Activated CD4-positive, alpha-beta T cell treated with anti-CD3 and anti-CD28 coated beads, Interleukin-2, amount 10 ng/mL, durations not matched to agents 7 days and 5 days (primary cell): ENCODE measurements at regions not wholly inside any gene's neighbourhood (a gene's known extent, or its start where the extent isn't known, plus 50 kb on each side); places are given as distances from the start of the nearest gene placed in this dataset.
"Not testable (repeated sequence)": the region's sequence is repeated elsewhere in the genome, so short reads cannot be mapped to it uniquely, and the experiment has no call there.

ENCODE experiments used
- CTCF ChIA-PET: fragments of 350-600 bp; sonication (Branson Sonifier 250); formaldehyde crosslinking; loops from one replicate; lab custom pipeline; 2021; ENCODE audit warnings: antibody characterized with exemption; lab: Charles Lee
- POLR2A ChIA-PET: fragments of 350-600 bp; sonication (Branson Sonifier 250); formaldehyde crosslinking; loops from one replicate; lab custom pipeline; 2021; ENCODE audit warnings: antibody characterized with exemption; lab: Charles Lee
- DNase-seq: peaks from one replicate; pipeline ENCODE4 v3.0.0-alpha.2; 2020
- H3K27ac Mint-ChIP-seq: one replicate; pipeline ENCODE4 v1.8.0; 2021; ENCODE audit warnings: mild to moderate bottlenecking, moderate library complexity, mixed read lengths
- H3K27me3 Mint-ChIP-seq: one replicate; pipeline ENCODE4 v1.8.0; 2021; ENCODE audit warnings: mixed read lengths
- H3K36me3 Mint-ChIP-seq: one replicate; pipeline ENCODE4 v1.8.0; 2021; ENCODE audit warnings: low read depth, mixed read lengths
- H3K4me1 Mint-ChIP-seq: one replicate; pipeline ENCODE4 v1.8.0; 2021; ENCODE audit warnings: mixed read lengths
- H3K4me3 Mint-ChIP-seq: one replicate; pipeline ENCODE4 v1.8.0; 2021; ENCODE audit warnings: mild to moderate bottlenecking, moderate library complexity, mixed read lengths
- H3K9me3 Mint-ChIP-seq: one replicate; pipeline ENCODE4 v1.8.0; 2021; ENCODE audit warnings: mixed read lengths

- DNase-seq, result no peak
- CTCF ChIA-PET, result no interaction called here
These were observed 668.0 kb upstream of the MBL2 start for GRCh38 chr10:53440601-53441000.

GRCh38 chr10:53439075-53439474, 666.5 kb upstream of the MBL2 start:
- POLR2A ChIA-PET, H3K27ac Mint-ChIP-seq, H3K4me1 Mint-ChIP-seq, DNase-seq, H3K36me3 Mint-ChIP-seq, H3K27me3 Mint-ChIP-seq, H3K9me3 Mint-ChIP-seq, H3K4me3 Mint-ChIP-seq, CTCF ChIA-PET: not testable (repeated sequence)

More at GRCh38 chr10:53440601-53441000, 668.0 kb upstream of the MBL2 start:
- peaks cover 3% of the 10 kb centered on the region for H3K9me3 Mint-ChIP-seq
- H3K27me3 Mint-ChIP-seq, result no peaks in the 10 kb centered on the region
- no peak overlapping the region for H3K27ac Mint-ChIP-seq
- H3K4me1 Mint-ChIP-seq, result no peaks in the 10 kb centered on the region
- POLR2A ChIA-PET, result no interaction called here
- H3K36me3 Mint-ChIP-seq, result no peaks in the 10 kb centered on the region
- no peak overlapping the region for H3K4me3 Mint-ChIP-seq

- H3K27me3 Mint-ChIP-seq, result no peaks in the 10 kb centered on the region
- H3K4me1 Mint-ChIP-seq, result no peaks in the 10 kb centered on the region
- no peak for DNase-seq
- ChIA-PET POLR2A (no interaction called here), CTCF (no interaction called here)
- H3K4me3 Mint-ChIP-seq, result no peak overlapping the region
- H3K36me3 Mint-ChIP-seq, result no peaks in the 10 kb centered on the region
- no peak overlapping the region for H3K27ac Mint-ChIP-seq
- peaks cover 1% of the 10 kb centered on the region for H3K9me3 Mint-ChIP-seq
These were observed 661.8 kb upstream of the MBL2 start for GRCh38 chr10:53434413-53434812.

- Mint-ChIP-seq H3K4me1 (no peaks in the 10 kb centered on the region), H3K9me3 (no peaks in the 10 kb centered on the region), H3K27ac (no peak overlapping the region), H3K4me3 (no peak overlapping the region), H3K27me3 (no peaks in the 10 kb centered on the region), H3K36me3 (no peaks in the 10 kb centered on the region)
- POLR2A ChIA-PET, result no interaction called here
- DNase-seq, result no peak
- CTCF ChIA-PET, result no interaction called here
These were observed 659.5 kb upstream of the MBL2 start for GRCh38 chr10:53432035-53432434.

GRCh38 chr10:53430974-53431373, 658.4 kb upstream of the MBL2 start:
- no peak for DNase-seq
- no peaks in the 10 kb centered on the region for H3K9me3 Mint-ChIP-seq
- no peaks in the 10 kb centered on the region for H3K4me1 Mint-ChIP-seq
- H3K27ac Mint-ChIP-seq, result no peak overlapping the region
- POLR2A ChIA-PET, result no interaction called here
- no peaks in the 10 kb centered on the region for H3K27me3 Mint-ChIP-seq
- H3K36me3 Mint-ChIP-seq, result no peaks in the 10 kb centered on the region
- no peak overlapping the region for H3K4me3 Mint-ChIP-seq
- CTCF ChIA-PET, result no interaction called here

- Mint-ChIP-seq H3K27ac (no peak overlapping the region), H3K4me1 (no peaks in the 10 kb centered on the region), H3K4me3 (no peak overlapping the region), H3K9me3 (no peaks in the 10 kb centered on the region), H3K27me3 (no peaks in the 10 kb centered on the region), H3K36me3 (no peaks in the 10 kb centered on the region)
- ChIA-PET CTCF (no interaction called here), POLR2A (no interaction called here)
- DNase-seq, result no peak
These were observed 657.7 kb upstream of the MBL2 start for GRCh38 chr10:53430127-53430891.

- H3K27me3 Mint-ChIP-seq, result no peaks in the 10 kb centered on the region
These were observed 649.8 kb upstream of the MBL2 start for GRCh38 chr10:53422223-53422888.

GRCh38 chr10:53412651-53413050, 640.1 kb upstream of the MBL2 start:
- Mint-ChIP-seq H3K9me3 (peaks cover 3% of the 10 kb centered on the region), H3K4me1 (no peaks in the 10 kb centered on the region), H3K27me3 (no peaks in the 10 kb centered on the region), H3K4me3 (no peak overlapping the region), H3K36me3 (no peaks in the 10 kb centered on the region), H3K27ac (no peak overlapping the region)
- CTCF ChIA-PET, result no interaction called here
- POLR2A ChIA-PET, result no interaction called here
- DNase-seq, result no peak

More at GRCh38 chr10:53422223-53422888, 649.8 kb upstream of the MBL2 start:
- Mint-ChIP-seq H3K27ac (no peak overlapping the region), H3K36me3 (no peaks in the 10 kb centered on the region), H3K4me1 (no peaks in the 10 kb centered on the region), H3K9me3 (peaks cover 6% of the 10 kb centered on the region), H3K4me3 (no peak overlapping the region)
- DNase-seq, result no peak
- ChIA-PET CTCF (no interaction called here), POLR2A (no interaction called here)

- no peak for DNase-seq
- Mint-ChIP-seq H3K4me1 (no peaks in the 10 kb centered on the region), H3K36me3 (no peaks in the 10 kb centered on the region), H3K4me3 (no peak overlapping the region), H3K9me3 (peaks cover 2% of the 10 kb centered on the region), H3K27me3 (no peaks in the 10 kb centered on the region), H3K27ac (no peak overlapping the region)
- POLR2A ChIA-PET, result no interaction called here
- CTCF ChIA-PET, result no interaction called here
These were observed 633.9 kb upstream of the MBL2 start for GRCh38 chr10:53406532-53406931.

- H3K9me3 Mint-ChIP-seq, result peaks cover 2% of the 10 kb centered on the region
- no peaks in the 10 kb centered on the region for H3K4me1 Mint-ChIP-seq
- no peak for DNase-seq
- no peak overlapping the region for H3K4me3 Mint-ChIP-seq
- no peaks in the 10 kb centered on the region for H3K27me3 Mint-ChIP-seq
- H3K36me3 Mint-ChIP-seq, result no peaks in the 10 kb centered on the region
- no peak overlapping the region for H3K27ac Mint-ChIP-seq
- POLR2A ChIA-PET, result no interaction called here
- CTCF ChIA-PET, result no interaction called here
These were observed 631.1 kb upstream of the MBL2 start for GRCh38 chr10:53403688-53404087.

- Mint-ChIP-seq H3K4me3 (no peak overlapping the region), H3K9me3 (peaks cover 2% of the 10 kb centered on the region), H3K4me1 (no peaks in the 10 kb centered on the region), H3K27ac (no peak overlapping the region), H3K36me3 (no peaks in the 10 kb centered on the region), H3K27me3 (no peaks in the 10 kb centered on the region)
- ChIA-PET POLR2A (no interaction called here), CTCF (no interaction called here)
- DNase-seq, result no peak
These were observed 630.0 kb upstream of the MBL2 start for GRCh38 chr10:53402594-53402993.

- H3K4me1 Mint-ChIP-seq, result no peaks in the 10 kb centered on the region
- no peak overlapping the region for H3K27ac Mint-ChIP-seq
- ChIA-PET POLR2A (no interaction called here), CTCF (no interaction called here)
- H3K4me3 Mint-ChIP-seq, result no peak overlapping the region
- H3K9me3 Mint-ChIP-seq, result peaks cover 5% of the 10 kb centered on the region
- no peak for DNase-seq
- H3K27me3 Mint-ChIP-seq, result no peaks in the 10 kb centered on the region
- no peaks in the 10 kb centered on the region for H3K36me3 Mint-ChIP-seq
These were observed 629.0 kb upstream of the MBL2 start for GRCh38 chr10:53401536-53401935.

GRCh38 chr10:53396876-53397275, 624.3 kb upstream of the MBL2 start:
- Mint-ChIP-seq H3K9me3 (peaks cover 6% of the 10 kb centered on the region), H3K4me1 (no peaks in the 10 kb centered on the region), H3K36me3 (no peaks in the 10 kb centered on the region), H3K27ac (no peak overlapping the region), H3K4me3 (no peak overlapping the region), H3K27me3 (no peaks in the 10 kb centered on the region)
- DNase-seq, result no peak
- ChIA-PET POLR2A (no interaction called here), CTCF (no interaction called here)

- no peaks in the 10 kb centered on the region for H3K4me1 Mint-ChIP-seq
- no peaks in the 10 kb centered on the region for H3K27me3 Mint-ChIP-seq
- H3K36me3 Mint-ChIP-seq, result no peaks in the 10 kb centered on the region
- no peak overlapping the region for H3K27ac Mint-ChIP-seq
- no peak for DNase-seq
- ChIA-PET CTCF (no interaction called here), POLR2A (no interaction called here)
- peaks cover 6% of the 10 kb centered on the region for H3K9me3 Mint-ChIP-seq
- no peak overlapping the region for H3K4me3 Mint-ChIP-seq
These were observed 622.9 kb upstream of the MBL2 start for GRCh38 chr10:53395449-53395848.
